Lower leg skin (tissue), 4 donors: ENCODE measurements at regions not wholly inside any gene's neighbourhood (a gene's known extent, or its start where the extent isn't known, plus 50 kb on each side); places are given as distances from the start of the nearest gene placed in this dataset.

ENCODE experiments used
- DNase-seq, 2 donors: peaks; one replicate each; pipeline ENCODE4 v3.0.0-alpha.2; 2019; ENCODE audit warnings: low spot score in 2 of 2
- H3K4me3 ChIP-seq: fragments of 200-600 bp; sonication (generic); 2 replicates; pipeline ENCODE4 v1.5.1; 2017; ENCODE audit warnings: mild to moderate bottlenecking, low read depth; ENCODE audit not compliant: poor library complexity, severe bottlenecking
- CTCF ChIP-seq, 3 donors: fragments of 450-650 bp; IDR thresholded peaks; one replicate each; pipeline ENCODE4 v1.5.1; 2016; ENCODE audit warnings: antibody characterized with exemption in 3 of 3, mild to moderate bottlenecking in 3 of 3, moderate library complexity in 2 of 3
- POLR2A ChIP-seq, 2 donors: fragments of 450-650 bp; IDR thresholded peaks; one replicate each; pipeline ENCODE4 v1.6.1; 2016 to 2017; ENCODE audit warnings: antibody characterized with exemption in 2 of 2, mild to moderate bottlenecking in 1 of 2, moderate library complexity in 1 of 2
- WGBS, 2 donors: methylation state at CpG; one replicate each; pipeline ENCODE4 v1.1.5; 2018; 5-methylcytosine and 5-hydroxymethylcytosine counted together
- intact Hi-C: fragments of 100-400 bp; cut with DNase I; formaldehyde crosslinking; loops from one replicate; pipeline ENCODE4 v1.15.0; 2023; ENCODE audit warnings: low total_unique reads

- intact Hi-C loops: no loop called here
- H3K4me3 ChIP-seq: no peak overlapping the region
- DNase-seq: no peak
- TF ChIP-seq POLR2A (IDR thresholded peaks at IDR 0.05) (no peak), CTCF (IDR thresholded peaks at IDR 0.05) (no peak)
These were observed 83.8 kb upstream of the CELF4 start for GRCh38 chr18:37649416-37649815.

- no peak overlapping the region for H3K4me3 ChIP-seq
- no peak for TF ChIP-seq CTCF (IDR thresholded peaks at IDR 0.05)
- no peak for TF ChIP-seq POLR2A (IDR thresholded peaks at IDR 0.05)
- DNase-seq: no peak
- intact Hi-C loops: no loop called here
- WGBS, 2 donors: 69 to 84% methylated on average over 2 of the region's 2 CpGs
These were observed 76.0 kb upstream of the CELF4 start for GRCh38 chr18:37641573-37641972.

- no peak overlapping the region for H3K4me3 ChIP-seq
- no peak for DNase-seq
- TF ChIP-seq CTCF (IDR thresholded peaks at IDR 0.05): no peak
- no peak for TF ChIP-seq POLR2A (IDR thresholded peaks at IDR 0.05)
- intact Hi-C loops: no loop called here
These were observed 74.9 kb upstream of the CELF4 start for GRCh38 chr18:37640504-37640903.

DNA sequence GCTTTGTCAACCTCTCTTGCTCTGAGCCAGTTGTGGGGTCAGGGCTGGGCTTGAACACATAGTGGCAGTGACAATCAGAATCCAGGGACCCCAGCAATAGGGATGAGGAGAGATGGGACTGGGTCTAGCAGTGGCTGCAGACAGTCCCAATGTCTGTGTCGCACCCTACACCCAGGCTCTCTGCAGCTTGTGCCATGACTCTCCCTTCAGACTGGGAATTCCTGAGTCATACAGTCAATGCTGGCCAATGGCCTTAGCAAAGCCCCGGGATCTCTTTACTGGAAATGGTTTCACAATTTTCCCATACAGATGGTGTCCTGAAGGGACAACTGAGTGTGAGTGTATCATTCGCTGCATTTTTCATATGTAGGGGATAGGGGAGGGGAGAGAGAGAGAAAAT is 74.2 kb upstream of the CELF4 start:
- DNase-seq: peak in 1 of 2 donors; percentile 40
- WGBS, 2 donors: 54 to 64% methylated on average over 3 of the region's 3 CpGs
- intact Hi-C loops: no loop called here

DNA sequence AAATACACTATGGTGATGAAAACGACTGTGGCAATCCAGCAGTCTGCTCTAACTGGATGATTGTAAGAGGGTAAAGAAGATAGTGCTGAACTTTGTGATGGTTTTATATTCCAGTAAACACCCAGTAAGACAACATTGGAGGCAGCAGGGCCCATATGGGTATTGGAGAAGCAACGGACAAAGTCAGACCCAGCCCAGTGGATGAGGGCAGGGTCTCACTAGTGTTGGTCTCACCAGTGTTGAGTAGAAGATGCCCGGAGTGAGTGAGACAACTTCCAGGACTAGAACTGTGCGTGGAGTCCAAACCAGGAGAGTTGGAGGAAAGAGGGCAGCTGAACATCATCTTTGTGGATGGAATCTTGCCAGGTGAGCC is 71.9 kb upstream of the CELF4 start:
- no peak overlapping the region for H3K4me3 ChIP-seq
- intact Hi-C loops: no loop called here
- no peak for DNase-seq

More for the DNA sequence above, 74.2 kb upstream of the CELF4 start:
- no peak overlapping the region for H3K4me3 ChIP-seq
- TF ChIP-seq POLR2A (IDR thresholded peaks at IDR 0.05) (no peak), CTCF (IDR thresholded peaks at IDR 0.05) (no peak)

More for the DNA sequence above, 71.9 kb upstream of the CELF4 start:
- no peak for TF ChIP-seq CTCF (IDR thresholded peaks at IDR 0.05)
- TF ChIP-seq POLR2A (IDR thresholded peaks at IDR 0.05): no peak
- 79 to 84% methylated on average over 4 of the region's 4 CpGs for WGBS, 2 donors
